ENCODE measurements at regions not wholly inside any gene's neighbourhood (a gene's known extent, or its start where the extent isn't known, plus 50 kb on each side); places are given as distances from the start of the nearest gene placed in this dataset.

- Histone ChIP-seq H3K27me3 (ENCODE audit: control insufficient read depth, insufficient read depth, low read length) (no peaks in the 10 kb centered on the region), H3K4me1 (ENCODE audit: control insufficient read depth, insufficient read depth, low read length) (peaks cover 29% of the 10 kb centered on the region), H3K27ac (ENCODE audit: low read depth, low read length) (no peak overlapping the region), H3K36me3 (ENCODE audit: control insufficient read depth, insufficient read depth, low read length) (no peaks in the 10 kb centered on the region), H3K4me3 (ENCODE audit: low read depth, low read length) (no peak overlapping the region), H3K9ac (ENCODE audit: low read length) (no peak overlapping the region), H3K9me3 (ENCODE audit: control insufficient read depth, insufficient read depth, low read depth, low read length) (no peaks in the 10 kb centered on the region)
These were observed 69.2 kb downstream of the INHBA start for GRCh38 chr7:41633690-41634089.

- no peaks in the 10 kb centered on the region for H3K9me3 ChIP-seq (ENCODE audit: control insufficient read depth, insufficient read depth, low read depth, low read length)
- peak overlapping the region; percentile 24 for H3K27ac ChIP-seq (ENCODE audit: low read depth, low read length)
- H3K4me3 ChIP-seq (ENCODE audit: low read depth, low read length) = peak overlapping the region; percentile 0; the same call in 1 of the 2 replicates
- no peaks in the 10 kb centered on the region for H3K27me3 ChIP-seq (ENCODE audit: control insufficient read depth, insufficient read depth, low read length)
- peaks cover 41% of the 10 kb centered on the region for H3K4me1 ChIP-seq (ENCODE audit: control insufficient read depth, insufficient read depth, low read length)
- H3K9ac ChIP-seq (ENCODE audit: low read length) = peak overlapping the region; percentile 17
- no peaks in the 10 kb centered on the region for H3K36me3 ChIP-seq (ENCODE audit: control insufficient read depth, insufficient read depth, low read length)
These were observed 72.1 kb downstream of the INHBA start for GRCh38 chr7:41630741-41631140.

- peak overlapping the region; percentile 24; the same call in 1 of the 2 replicates for H3K27ac ChIP-seq (ENCODE audit: low read depth, low read length)
- no peaks in the 10 kb centered on the region for H3K9me3 ChIP-seq (ENCODE audit: control insufficient read depth, insufficient read depth, low read depth, low read length)
- peak overlapping the region; percentile 15; the same call in 1 of the 2 replicates for H3K4me3 ChIP-seq (ENCODE audit: low read depth, low read length)
- H3K36me3 ChIP-seq (ENCODE audit: control insufficient read depth, insufficient read depth, low read length) = no peaks in the 10 kb centered on the region
- peaks cover 46% of the 10 kb centered on the region for H3K4me1 ChIP-seq (ENCODE audit: control insufficient read depth, insufficient read depth, low read length)
- no peaks in the 10 kb centered on the region for H3K27me3 ChIP-seq (ENCODE audit: control insufficient read depth, insufficient read depth, low read length)
- no peak overlapping the region for H3K9ac ChIP-seq (ENCODE audit: low read length)
These were observed 73.2 kb downstream of the INHBA start for GRCh38 chr7:41629711-41630111.

GRCh38 chr7:41628901-41629300, 74.0 kb downstream of the INHBA start:
- Histone ChIP-seq H3K27me3 (ENCODE audit: control insufficient read depth, insufficient read depth, low read length) (no peaks in the 10 kb centered on the region), H3K9me3 (ENCODE audit: control insufficient read depth, insufficient read depth, low read depth, low read length) (no peaks in the 10 kb centered on the region), H3K4me1 (ENCODE audit: control insufficient read depth, insufficient read depth, low read length) (peaks cover 47% of the 10 kb centered on the region), H3K9ac (ENCODE audit: low read length) (no peak overlapping the region), H3K4me3 (ENCODE audit: low read depth, low read length) (no peak overlapping the region; the same call in 1 of the 2 replicates), H3K36me3 (ENCODE audit: control insufficient read depth, insufficient read depth, low read length) (no peaks in the 10 kb centered on the region), H3K27ac (ENCODE audit: low read depth, low read length) (peak overlapping the region; percentile 24)

- Histone ChIP-seq H3K9ac (ENCODE audit: low read length) (no peak overlapping the region), H3K9me3 (ENCODE audit: control insufficient read depth, insufficient read depth, low read depth, low read length) (no peaks in the 10 kb centered on the region), H3K27me3 (ENCODE audit: control insufficient read depth, insufficient read depth, low read length) (no peaks in the 10 kb centered on the region), H3K4me1 (ENCODE audit: control insufficient read depth, insufficient read depth, low read length) (peaks cover 47% of the 10 kb centered on the region), H3K27ac (ENCODE audit: low read depth, low read length) (no peak overlapping the region), H3K4me3 (ENCODE audit: low read depth, low read length) (peak overlapping the region; percentile 15; the same call in 1 of the 2 replicates), H3K36me3 (ENCODE audit: control insufficient read depth, insufficient read depth, low read length) (no peaks in the 10 kb centered on the region)
These were observed 75.1 kb downstream of the INHBA start for GRCh38 chr7:41627645-41628298.

- Histone ChIP-seq H3K4me3 (ENCODE audit: low read depth, low read length) (no peak overlapping the region), H3K4me1 (ENCODE audit: control insufficient read depth, insufficient read depth, low read length) (peaks cover 32% of the 10 kb centered on the region), H3K9me3 (ENCODE audit: control insufficient read depth, insufficient read depth, low read depth, low read length) (no peaks in the 10 kb centered on the region), H3K27me3 (ENCODE audit: control insufficient read depth, insufficient read depth, low read length) (no peaks in the 10 kb centered on the region), H3K36me3 (ENCODE audit: control insufficient read depth, insufficient read depth, low read length) (no peaks in the 10 kb centered on the region), H3K9ac (ENCODE audit: low read length) (no peak overlapping the region), H3K27ac (ENCODE audit: low read depth, low read length) (no peak overlapping the region)
These were observed 78.1 kb downstream of the INHBA start for GRCh38 chr7:41624818-41625217.

GRCh38 chr7:41621953-41622831, 80.7 kb downstream of the INHBA start:
- Histone ChIP-seq H3K36me3 (ENCODE audit: control insufficient read depth, insufficient read depth, low read length) (no peaks in the 10 kb centered on the region), H3K4me3 (ENCODE audit: low read depth, low read length) (no peak overlapping the region), H3K4me1 (ENCODE audit: control insufficient read depth, insufficient read depth, low read length) (peaks cover 7% of the 10 kb centered on the region; the same call in 1 of the 2 replicates), H3K27me3 (ENCODE audit: control insufficient read depth, insufficient read depth, low read length) (no peaks in the 10 kb centered on the region), H3K9ac (ENCODE audit: low read length) (no peak overlapping the region), H3K27ac (ENCODE audit: low read depth, low read length) (no peak overlapping the region), H3K9me3 (ENCODE audit: control insufficient read depth, insufficient read depth, low read depth, low read length) (no peaks in the 10 kb centered on the region)

- no peak overlapping the region for H3K9ac ChIP-seq (ENCODE audit: low read length)
- H3K27ac ChIP-seq (ENCODE audit: low read depth, low read length) = no peak overlapping the region
- peaks cover 5% of the 10 kb centered on the region; the same call in 1 of the 2 replicates for H3K4me1 ChIP-seq (ENCODE audit: control insufficient read depth, insufficient read depth, low read length)
- H3K36me3 ChIP-seq (ENCODE audit: control insufficient read depth, insufficient read depth, low read length) = no peaks in the 10 kb centered on the region
- no peaks in the 10 kb centered on the region for H3K9me3 ChIP-seq (ENCODE audit: control insufficient read depth, insufficient read depth, low read depth, low read length)
- H3K27me3 ChIP-seq (ENCODE audit: control insufficient read depth, insufficient read depth, low read length) = no peaks in the 10 kb centered on the region
- no peak overlapping the region for H3K4me3 ChIP-seq (ENCODE audit: low read depth, low read length)
These were observed 84.9 kb downstream of the INHBA start for GRCh38 chr7:41617987-41618386.

GRCh38 chr7:41612798-41613197, 90.1 kb downstream of the INHBA start:
- H3K9ac ChIP-seq (ENCODE audit: low read length) = no peak overlapping the region
- H3K4me1 ChIP-seq (ENCODE audit: control insufficient read depth, insufficient read depth, low read length) = peaks cover 5% of the 10 kb centered on the region; the same call in 1 of the 2 replicates
- no peak overlapping the region for H3K4me3 ChIP-seq (ENCODE audit: low read depth, low read length)
- H3K9me3 ChIP-seq (ENCODE audit: control insufficient read depth, insufficient read depth, low read depth, low read length) = no peaks in the 10 kb centered on the region
- H3K36me3 ChIP-seq (ENCODE audit: control insufficient read depth, insufficient read depth, low read length) = no peaks in the 10 kb centered on the region
- no peak overlapping the region for H3K27ac ChIP-seq (ENCODE audit: low read depth, low read length)
- no peaks in the 10 kb centered on the region for H3K27me3 ChIP-seq (ENCODE audit: control insufficient read depth, insufficient read depth, low read length)

GRCh38 chr7:41612386-41612785, 90.5 kb downstream of the INHBA start:
- no peaks in the 10 kb centered on the region for H3K36me3 ChIP-seq (ENCODE audit: control insufficient read depth, insufficient read depth, low read length)
- peaks cover 5% of the 10 kb centered on the region; the same call in 1 of the 2 replicates for H3K4me1 ChIP-seq (ENCODE audit: control insufficient read depth, insufficient read depth, low read length)
- no peaks in the 10 kb centered on the region for H3K9me3 ChIP-seq (ENCODE audit: control insufficient read depth, insufficient read depth, low read depth, low read length)
- no peak overlapping the region for H3K9ac ChIP-seq (ENCODE audit: low read length)
- H3K27me3 ChIP-seq (ENCODE audit: control insufficient read depth, insufficient read depth, low read length) = no peaks in the 10 kb centered on the region
- H3K4me3 ChIP-seq (ENCODE audit: low read depth, low read length) = no peak overlapping the region
- H3K27ac ChIP-seq (ENCODE audit: low read depth, low read length) = no peak overlapping the region

- no peaks in the 10 kb centered on the region for H3K9me3 ChIP-seq (ENCODE audit: control insufficient read depth, insufficient read depth, low read depth, low read length)
- no peaks in the 10 kb centered on the region for H3K36me3 ChIP-seq (ENCODE audit: control insufficient read depth, insufficient read depth, low read length)
- no peak overlapping the region for H3K9ac ChIP-seq (ENCODE audit: low read length)
These were observed 94.4 kb downstream of the INHBA start for GRCh38 chr7:41608447-41608846.

More at GRCh38 chr7:41608447-41608846, 94.4 kb downstream of the INHBA start:
- H3K4me3 ChIP-seq (ENCODE audit: low read depth, low read length) = no peak overlapping the region
- no peaks in the 10 kb centered on the region for H3K27me3 ChIP-seq (ENCODE audit: control insufficient read depth, insufficient read depth, low read length)
- no peaks in the 10 kb centered on the region for H3K4me1 ChIP-seq (ENCODE audit: control insufficient read depth, insufficient read depth, low read length)
- no peak overlapping the region for H3K27ac ChIP-seq (ENCODE audit: low read depth, low read length)
